GM21360 (cell line): ENCODE measurements at regions not wholly inside any gene's neighbourhood (a gene's known extent, or its start where the extent isn't known, plus 50 kb on each side); places are given as distances from the start of the nearest gene placed in this dataset.

ENCODE experiments used
- ATAC-seq: cut with Tn5 transposase; IDR thresholded peaks from one replicate; pipeline ENCODE4 v1.9.1; 2021; ENCODE audit warnings: mild to moderate bottlenecking, moderate library complexity; ENCODE audit not compliant: unreplicated experiment

DNA sequence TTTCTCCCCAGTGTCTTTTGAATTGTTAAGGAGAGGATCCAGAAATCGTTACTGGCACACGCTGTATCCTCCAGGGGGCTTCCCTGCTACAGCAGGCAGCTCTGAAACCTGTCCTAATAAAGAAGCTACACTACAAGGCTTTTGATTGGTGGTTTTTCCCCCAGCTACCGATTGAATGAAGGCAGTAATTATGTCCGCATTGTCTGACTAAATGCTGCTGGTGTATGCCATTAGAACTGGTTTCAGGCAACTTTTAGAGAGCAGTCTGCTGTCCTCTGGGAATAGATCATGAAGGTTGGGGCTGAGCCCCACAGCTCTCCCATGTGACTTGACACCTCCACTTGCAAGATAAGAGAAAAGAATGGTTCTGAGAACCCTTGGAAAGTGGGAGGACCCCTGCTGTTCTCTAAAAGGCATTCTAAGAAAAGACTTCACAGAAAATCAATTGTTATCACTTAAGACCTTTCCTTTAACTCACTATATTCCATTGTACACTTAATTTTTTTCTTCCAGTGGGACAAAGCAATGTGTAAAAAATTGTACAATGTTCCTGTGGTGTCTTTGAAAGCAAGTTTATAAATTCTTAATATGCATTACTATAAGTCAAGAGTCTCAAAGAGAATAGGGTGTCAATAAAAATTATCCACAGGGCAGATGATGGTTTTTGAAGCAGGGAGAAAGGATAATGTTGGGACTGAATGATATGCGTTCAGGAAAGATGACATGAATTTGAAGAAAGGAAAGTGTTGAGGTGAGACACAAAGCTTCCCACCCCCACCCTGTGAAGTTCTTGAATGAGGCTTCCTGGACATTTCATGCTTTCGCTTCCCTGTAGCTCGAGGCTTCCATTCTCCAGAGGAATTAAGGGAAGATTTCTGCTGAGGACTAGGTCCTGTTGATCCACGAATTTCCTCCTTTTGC is 53.0 kb upstream of the DAZL start:
- no peak for ATAC-seq

- ATAC-seq = no peak
Measured at GRCh38 chr3:16658925-16659793, 53.9 kb upstream of the DAZL start.

GRCh38 chr3:16663854-16664712 is 58.9 kb upstream of the DAZL start:
- ATAC-seq = no peak

DNA sequence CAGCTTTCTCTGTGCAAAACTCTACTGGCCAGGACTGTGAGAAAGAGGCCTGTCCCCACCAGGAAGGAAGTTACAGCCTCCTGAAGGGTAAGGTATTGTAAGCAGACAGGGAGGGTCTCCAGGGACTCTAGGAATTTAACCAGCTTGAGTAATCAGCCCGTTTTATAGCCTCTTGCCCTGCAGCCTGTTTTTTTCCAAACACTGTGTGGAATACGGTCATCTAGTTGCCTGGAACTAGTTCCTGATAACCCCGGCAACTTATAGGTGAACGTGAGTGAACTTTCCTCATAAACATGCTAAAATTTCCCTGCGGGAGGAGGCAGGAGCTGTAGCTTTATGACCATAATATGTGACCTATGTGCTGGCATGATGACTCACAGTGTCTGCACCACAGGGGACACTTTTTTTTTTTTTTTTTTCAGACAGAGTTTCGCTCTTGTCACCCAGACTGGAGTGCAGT is 60.1 kb upstream of the DAZL start:
- no peak for ATAC-seq

DNA sequence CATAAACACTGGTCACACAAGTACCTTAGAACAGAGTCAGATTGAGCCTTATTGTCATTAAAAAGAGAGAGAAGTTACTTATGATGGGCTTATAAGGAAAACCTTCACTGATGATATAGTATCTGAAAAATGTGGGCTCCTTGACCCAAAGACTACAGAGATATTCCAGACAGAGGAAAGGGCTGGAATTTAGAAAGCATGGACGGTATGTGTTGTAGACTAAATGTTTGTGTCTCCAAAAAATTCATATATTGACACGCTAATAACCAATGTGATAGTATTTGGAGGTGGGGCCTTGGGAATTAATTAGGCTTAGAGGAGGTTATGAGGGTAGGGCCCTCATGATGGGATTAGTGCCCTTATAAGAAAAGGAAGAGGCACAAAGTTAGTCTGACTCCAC is 61.0 kb upstream of the DAZL start:
- no peak for ATAC-seq

GRCh38 chr3:16667633-16668032 is 62.4 kb upstream of the DAZL start:
- no peak for ATAC-seq

DNA sequence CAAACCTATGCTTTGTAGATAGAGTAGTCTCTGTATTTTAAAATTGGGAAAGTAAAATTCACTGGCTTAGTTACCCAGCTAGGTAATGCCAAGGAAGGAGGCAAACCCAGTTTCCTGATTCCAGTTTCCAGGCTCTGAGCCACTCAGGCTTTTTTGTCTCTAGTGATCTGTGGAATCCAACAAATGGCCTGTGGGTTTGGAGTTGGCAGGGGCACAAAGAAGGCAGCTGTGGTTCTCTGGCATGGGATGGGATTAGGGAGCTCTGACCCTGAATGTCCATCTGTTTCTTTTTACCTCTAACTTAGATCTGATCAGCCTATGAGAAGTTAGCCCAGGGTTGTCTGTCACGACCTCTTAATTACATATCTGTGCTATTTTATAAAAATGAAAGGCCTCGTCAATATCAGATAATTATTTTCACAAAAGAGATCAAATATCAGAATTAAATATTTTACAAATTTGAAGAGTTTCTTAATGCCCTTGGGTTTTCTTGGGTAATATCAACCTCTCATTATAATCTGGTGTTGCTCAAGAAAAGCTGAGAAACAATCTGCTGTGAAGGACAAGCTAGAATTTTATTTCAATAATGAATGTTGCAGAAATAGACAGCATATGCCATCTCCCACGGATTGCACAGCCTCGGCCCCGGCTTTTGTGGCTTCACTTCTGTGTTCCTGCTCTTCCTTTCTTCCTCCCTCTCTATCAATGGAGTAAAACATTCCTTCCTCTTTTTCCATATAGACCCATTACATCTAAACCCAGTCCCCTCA is 63.7 kb upstream of the DAZL start:
- no peak for ATAC-seq

- ATAC-seq = no peak
Measured at GRCh38 chr3:16670191-16670590, 65.0 kb upstream of the DAZL start.

DNA sequence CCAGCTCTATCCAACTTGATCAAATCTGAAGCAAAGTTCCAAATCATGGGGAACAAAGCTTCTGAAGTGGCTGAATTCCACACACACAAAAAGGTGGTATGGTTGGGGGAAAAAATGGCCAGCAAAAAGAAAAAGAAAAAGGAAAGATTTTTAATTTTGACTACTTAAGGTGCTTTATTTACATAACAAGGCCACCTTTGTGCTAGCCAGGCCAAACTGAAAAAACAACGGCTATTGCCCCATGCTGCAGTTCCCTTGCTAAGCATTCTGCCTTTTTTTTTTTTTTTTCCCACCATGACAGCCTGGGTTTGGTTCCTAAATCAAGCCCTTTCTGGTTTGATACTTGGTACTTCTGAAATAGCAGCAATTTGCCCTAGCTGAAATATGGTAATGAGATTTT is 66.5 kb upstream of the DAZL start:
- ATAC-seq = no peak

DNA sequence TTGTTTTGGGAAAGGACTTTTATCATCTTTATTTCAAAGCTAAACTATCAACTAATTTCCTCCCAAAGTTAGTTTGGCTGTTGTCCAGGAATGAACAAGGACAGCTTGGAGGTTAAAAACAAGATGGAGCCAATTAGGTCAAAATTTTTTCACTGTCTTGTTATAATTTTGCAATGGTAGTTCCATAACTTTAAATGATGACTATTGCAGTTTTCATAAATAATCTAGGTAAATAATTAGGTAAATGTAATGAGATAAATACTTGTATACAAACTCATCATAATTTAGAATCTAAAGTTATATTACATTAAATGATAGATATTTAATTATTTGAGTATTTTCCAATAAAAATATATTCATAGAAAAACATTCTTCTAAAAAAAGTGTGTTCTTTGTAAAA is 68.3 kb upstream of the DAZL start:
- no peak for ATAC-seq

- no peak for ATAC-seq
Measured at GRCh38 chr3:16675805-16676204, 70.6 kb upstream of the DAZL start.

GRCh38 chr3:16686679-16687078 is 81.5 kb upstream of the DAZL start:
- no peak for ATAC-seq

- ATAC-seq = no peak
Measured at GRCh38 chr3:16687221-16687620, 82.0 kb upstream of the DAZL start.

DNA sequence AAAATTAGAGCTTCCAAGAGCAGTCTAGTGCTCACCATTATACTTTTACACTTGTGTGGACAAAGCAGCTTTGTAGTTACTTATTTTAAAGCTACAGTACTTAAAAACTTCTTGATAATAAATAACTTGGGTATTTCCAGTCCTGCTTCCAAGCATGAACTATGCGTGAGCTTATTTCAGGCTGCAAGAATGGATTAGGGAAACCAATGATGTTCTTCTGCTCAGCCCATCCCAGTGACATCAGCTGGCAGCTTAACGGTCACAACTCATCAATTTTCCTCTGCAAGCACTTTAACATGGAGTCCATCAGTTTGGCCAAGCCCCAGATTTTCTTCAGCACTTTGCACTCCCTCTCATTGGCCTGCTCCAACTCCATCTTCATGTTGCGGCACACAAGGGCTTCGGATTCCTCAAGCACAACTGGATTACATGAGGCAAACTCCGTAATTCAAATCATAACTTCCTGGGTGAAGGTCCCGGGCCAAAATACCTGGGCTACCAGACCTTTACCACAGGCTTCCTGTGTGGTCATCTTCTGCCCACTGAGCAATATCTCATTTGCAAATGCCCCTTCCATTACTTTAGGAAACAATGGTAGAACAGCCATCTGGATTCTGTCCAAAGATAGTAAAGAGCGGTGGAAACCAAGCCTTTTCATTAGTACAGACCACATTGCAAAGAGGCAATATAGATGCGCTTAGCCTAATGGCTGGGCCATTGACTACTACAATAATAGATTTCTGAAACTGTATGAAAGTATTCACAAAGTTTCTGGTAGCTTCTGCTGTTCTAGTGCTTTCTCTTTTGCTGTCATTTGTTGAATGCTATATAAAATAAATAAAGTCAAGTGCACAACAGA is 87.5 kb upstream of the DAZL start:
- ATAC-seq = no peak

GRCh38 chr3:16693820-16694219 is 88.6 kb upstream of the DAZL start:
- no peak for ATAC-seq

- ATAC-seq = no peak
Measured at GRCh38 chr3:16695710-16696109, 90.5 kb upstream of the DAZL start.

GRCh38 chr3:16697443-16698147 is 92.4 kb upstream of the DAZL start:
- no peak for ATAC-seq

GRCh38 chr3:16700651-16701050 is 95.4 kb upstream of the DAZL start:
- ATAC-seq = no peak

DNA sequence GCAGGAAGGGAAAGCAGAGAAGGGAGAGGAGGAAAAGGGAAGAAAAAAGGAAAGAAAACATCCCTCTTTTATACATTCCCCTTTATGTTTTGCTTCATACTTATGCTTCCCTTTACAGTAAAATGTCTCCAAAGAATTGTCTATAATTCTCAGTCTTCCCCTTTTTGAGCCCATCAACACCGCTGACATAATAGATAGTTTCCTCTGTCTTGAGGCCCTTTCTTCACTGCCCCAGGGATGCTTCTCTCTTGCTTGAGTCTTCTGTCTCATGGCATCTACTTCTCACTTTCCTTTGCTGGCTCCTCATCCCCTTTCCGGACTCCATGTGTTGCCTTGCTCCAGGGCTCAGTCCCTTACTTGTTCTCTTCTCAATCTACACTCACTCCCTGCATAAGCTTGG is 99.7 kb upstream of the DAZL start:
- no peak for ATAC-seq
